ENCODE measurements at regions not wholly inside any gene's neighbourhood (a gene's known extent, or its start where the extent isn't known, plus 50 kb on each side); places are given as distances from the start of the nearest gene placed in this dataset.

DNA sequence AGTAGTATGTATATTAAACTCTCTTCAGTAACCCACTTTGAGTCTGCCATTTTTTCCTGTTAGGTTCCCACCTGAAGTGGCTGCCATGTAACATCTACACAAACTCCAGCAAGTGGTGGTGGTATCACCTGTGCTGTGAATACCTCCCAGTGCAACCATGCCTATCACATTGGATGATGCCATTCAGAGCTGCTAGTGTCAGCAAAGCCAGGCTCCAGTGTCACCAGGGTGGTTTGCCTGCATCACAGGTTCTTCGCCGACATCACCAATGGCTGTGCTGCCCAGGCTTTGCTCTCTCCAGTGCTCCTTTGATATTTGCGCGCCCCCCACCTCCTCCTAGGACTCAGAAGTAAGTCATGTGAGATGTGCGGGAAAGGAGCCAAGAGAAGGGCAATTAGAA lies 162.6 kb upstream of the FOXA2 start:
- no peak overlapping the region for H3K4me3 ChIP-seq (replicated peaks; ENCODE audit: low read depth, low read length)
- TF ChIP-seq, protein P1, sequence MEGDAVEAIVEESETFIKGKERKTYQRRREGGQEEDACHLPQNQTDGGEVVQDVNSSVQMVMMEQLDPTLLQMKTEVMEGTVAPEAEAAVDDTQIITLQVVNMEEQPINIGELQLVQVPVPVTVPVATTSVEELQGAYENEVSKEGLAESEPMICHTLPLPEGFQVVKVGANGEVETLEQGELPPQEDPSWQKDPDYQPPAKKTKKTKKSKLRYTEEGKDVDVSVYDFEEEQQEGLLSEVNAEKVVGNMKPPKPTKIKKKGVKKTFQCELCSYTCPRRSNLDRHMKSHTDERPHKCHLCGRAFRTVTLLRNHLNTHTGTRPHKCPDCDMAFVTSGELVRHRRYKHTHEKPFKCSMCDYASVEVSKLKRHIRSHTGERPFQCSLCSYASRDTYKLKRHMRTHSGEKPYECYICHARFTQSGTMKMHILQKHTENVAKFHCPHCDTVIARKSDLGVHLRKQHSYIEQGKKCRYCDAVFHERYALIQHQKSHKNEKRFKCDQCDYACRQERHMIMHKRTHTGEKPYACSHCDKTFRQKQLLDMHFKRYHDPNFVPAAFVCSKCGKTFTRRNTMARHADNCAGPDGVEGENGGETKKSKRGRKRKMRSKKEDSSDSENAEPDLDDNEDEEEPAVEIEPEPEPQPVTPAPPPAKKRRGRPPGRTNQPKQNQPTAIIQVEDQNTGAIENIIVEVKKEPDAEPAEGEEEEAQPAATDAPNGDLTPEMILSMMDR (IDR thresholded peaks at IDR 0.05; ENCODE audit: low read length, missing control alignments) = no peak
- DNase-seq (ENCODE audit: low read depth) = no peak

GRCh38 chr20:22752324-22752723 lies 168.0 kb upstream of the FOXA2 start:
- TF ChIP-seq, protein P1 (IDR thresholded peaks at IDR 0.05; ENCODE audit: low read length, missing control alignments) = no peak
- DNase-seq (ENCODE audit: low read depth) = no peak
- H3K4me3 ChIP-seq (replicated peaks; ENCODE audit: low read depth, low read length) = no peak overlapping the region

DNA sequence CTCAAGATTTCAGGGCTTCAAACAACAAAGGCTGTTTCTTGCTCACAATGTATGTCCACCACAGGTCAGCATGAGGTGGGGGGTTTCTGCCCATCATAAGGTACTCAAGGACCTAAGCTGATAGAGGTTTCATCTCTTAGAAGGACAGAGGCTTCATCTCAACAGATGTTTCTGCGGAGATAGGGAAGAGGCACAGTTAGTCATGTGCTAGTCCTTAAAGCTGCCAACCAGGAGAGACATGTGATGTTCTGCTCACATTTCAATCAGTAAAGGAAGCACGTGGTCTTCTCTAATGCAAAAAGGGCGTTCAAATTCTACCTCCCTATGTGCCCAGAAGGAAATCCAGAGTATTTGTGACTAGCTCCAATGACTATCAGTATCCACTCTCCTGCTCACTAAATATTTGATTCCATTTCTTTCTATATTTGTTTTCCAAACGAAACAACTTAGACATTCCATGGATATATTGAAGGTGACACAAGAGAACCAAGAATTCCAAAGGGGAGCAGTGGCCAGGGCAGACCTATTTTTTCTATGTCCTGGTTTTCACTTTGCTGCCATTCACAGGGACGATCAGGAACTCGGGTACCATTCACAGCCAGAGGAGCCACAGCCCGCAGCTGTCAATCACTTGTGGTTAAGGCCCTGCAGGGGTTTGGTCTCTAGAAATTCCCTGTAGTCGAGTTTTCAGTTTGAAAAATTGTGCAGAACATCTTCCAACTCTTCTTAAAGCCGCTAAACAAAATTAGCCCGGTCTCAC lies 173.2 kb upstream of the FOXA2 start:
- no peak overlapping the region for H3K4me3 ChIP-seq (replicated peaks; ENCODE audit: low read depth, low read length)
- DNase-seq (ENCODE audit: low read depth) = no peak
- TF ChIP-seq, protein P1 (IDR thresholded peaks at IDR 0.05; ENCODE audit: low read length, missing control alignments) = no peak

- DNase-seq (ENCODE audit: low read depth) = no peak
- H3K4me3 ChIP-seq (replicated peaks; ENCODE audit: low read depth, low read length) = no peak overlapping the region
- TF ChIP-seq, protein P1 (IDR thresholded peaks at IDR 0.05; ENCODE audit: low read length, missing control alignments) = no peak
Measured at GRCh38 chr20:22758815-22759214, 174.4 kb upstream of the FOXA2 start.

DNA sequence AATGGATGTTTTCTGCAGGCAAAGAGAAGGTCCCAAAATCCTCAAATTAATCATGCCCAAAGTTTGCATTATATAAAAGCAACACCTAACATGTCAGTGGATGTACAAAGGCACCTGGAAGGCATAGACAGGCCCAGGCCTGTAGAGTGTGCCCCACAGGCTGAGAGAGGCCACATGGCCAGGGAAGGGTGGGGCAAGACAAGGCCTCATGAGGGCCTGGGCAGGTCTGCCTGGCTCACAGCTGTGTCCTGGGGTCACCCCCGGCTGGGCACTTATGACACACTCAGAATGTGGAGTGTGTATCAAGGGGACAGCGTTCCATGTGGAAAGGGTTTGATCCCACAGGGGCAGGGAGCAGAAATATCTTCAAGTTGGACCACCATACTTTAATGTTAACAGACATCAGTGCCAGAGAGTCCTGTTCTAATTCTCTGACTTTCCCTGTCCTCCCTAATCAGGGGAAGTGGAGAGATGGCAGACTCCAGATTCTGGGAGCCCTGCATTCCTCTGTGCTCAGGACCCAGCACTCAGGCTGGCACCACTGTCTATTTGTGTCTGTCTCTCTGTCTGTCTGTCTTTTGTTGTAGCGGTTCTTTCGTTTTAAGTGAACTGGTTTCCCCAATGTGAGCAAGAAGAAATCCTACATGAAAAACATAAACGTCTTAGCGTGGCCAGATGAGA lies 178.3 kb upstream of the FOXA2 start:
- DNase-seq (ENCODE audit: low read depth) = no peak
- TF ChIP-seq, protein P1 (IDR thresholded peaks at IDR 0.05; ENCODE audit: low read length, missing control alignments) = no peak
- no peak overlapping the region for H3K4me3 ChIP-seq (replicated peaks; ENCODE audit: low read depth, low read length)

- TF ChIP-seq, protein P1 (IDR thresholded peaks at IDR 0.05; ENCODE audit: low read length, missing control alignments) = no peak
- H3K4me3 ChIP-seq (replicated peaks; ENCODE audit: low read depth, low read length) = no peak overlapping the region
- peak; percentile 68 for DNase-seq (ENCODE audit: low read depth)
Measured at GRCh38 chr20:22763257-22763906, 179.0 kb upstream of the FOXA2 start.
